GM12873 (cell line): ENCODE measurements at regions not wholly inside any gene's neighbourhood (a gene's known extent, or its start where the extent isn't known, plus 50 kb on each side); places are given as distances from the start of the nearest gene placed in this dataset.

ENCODE experiments used
- CTCF ChIP-seq: IDR thresholded peaks from 2 replicates; pipeline ENCODE4 v1.5.1; 2012; ENCODE audit warnings: low read depth, mild to moderate bottlenecking, moderate library complexity, low read length, control low read depth; ENCODE audit not compliant: insufficient read depth; ENCODE audit errors: missing control alignments

- TF ChIP-seq CTCF: no peak
Measured at GRCh38 chr7:142507799-142508198, 241.5 kb upstream of the PRSS1 start.

GRCh38 chr7:142506601-142507000 is 242.7 kb upstream of the PRSS1 start:
- TF ChIP-seq CTCF: no peak

GRCh38 chr7:142503036-142503435 is 245.2 kb upstream of the PRSS58 start:
- TF ChIP-seq CTCF: no peak

GRCh38 chr7:142501434-142501833 is 243.6 kb upstream of the PRSS58 start:
- no peak for TF ChIP-seq CTCF

- TF ChIP-seq CTCF: no peak
Measured at GRCh38 chr7:142500366-142500765, 242.5 kb upstream of the PRSS58 start.

GRCh38 chr7:142499635-142500034 is 241.8 kb upstream of the PRSS58 start:
- TF ChIP-seq CTCF: no peak

- TF ChIP-seq CTCF: no peak
Measured at GRCh38 chr7:142498364-142498763, 240.5 kb upstream of the PRSS58 start.
